Activated naive CD4-positive, alpha-beta T cell treated with anti-CD3 and anti-CD28 coated beads for 36 hours (primary cell): ENCODE measurements at regions not wholly inside any gene's neighbourhood (a gene's known extent, or its start where the extent isn't known, plus 50 kb on each side); places are given as distances from the start of the nearest gene placed in this dataset.

Experiments used
- CTCF ChIA-PET: fragments of 350-600 bp; sonication (Branson Sonifier 250); formaldehyde crosslinking; loops from one replicate; lab custom pipeline; 2021; ENCODE audit warnings: antibody characterized with exemption; lab: Charles Lee
- DNase-seq: peaks from one replicate; pipeline ENCODE4 v3.0.0-alpha.2; 2020
- H3K27ac Mint-ChIP-seq: one replicate; pipeline ENCODE4 v1.8.0; 2021; ENCODE audit warnings: mild to moderate bottlenecking, mixed read lengths
- H3K27me3 Mint-ChIP-seq: one replicate; pipeline ENCODE4 v1.8.0; 2021; ENCODE audit warnings: low read depth, mixed read lengths
- H3K36me3 Mint-ChIP-seq: one replicate; pipeline ENCODE4 v1.8.0; 2021; ENCODE audit warnings: low read depth, mixed read lengths
- H3K4me1 Mint-ChIP-seq: one replicate; pipeline ENCODE4 v1.8.0; 2021; ENCODE audit warnings: low read depth, mixed read lengths
- H3K4me3 Mint-ChIP-seq: one replicate; pipeline ENCODE4 v1.8.0; 2021; ENCODE audit warnings: mild to moderate bottlenecking, moderate library complexity, mixed read lengths
- H3K9me3 Mint-ChIP-seq: one replicate; pipeline ENCODE4 v1.8.0; 2021; ENCODE audit warnings: mixed read lengths
- intact Hi-C: fragments of 100-400 bp; cut with micrococcal nuclease; formaldehyde crosslinking; loops from one replicate; pipeline ENCODE4 v1.15.1; 2023

GRCh38 chr1:29454616-29455380 lies 218.5 kb downstream of the PTPRU start:
- H3K4me3 Mint-ChIP-seq, result no peak overlapping the region
- no peaks in the 10 kb centered on the region for H3K4me1 Mint-ChIP-seq
- no peaks in the 10 kb centered on the region for H3K36me3 Mint-ChIP-seq
- H3K27ac Mint-ChIP-seq, result no peak overlapping the region
- no peak for DNase-seq
- H3K9me3 Mint-ChIP-seq, result peaks cover 2% of the 10 kb centered on the region
- H3K27me3 Mint-ChIP-seq, result peaks cover 2% of the 10 kb centered on the region
- CTCF ChIA-PET, result no interaction called here
- intact Hi-C loops, result no loop called here

DNA sequence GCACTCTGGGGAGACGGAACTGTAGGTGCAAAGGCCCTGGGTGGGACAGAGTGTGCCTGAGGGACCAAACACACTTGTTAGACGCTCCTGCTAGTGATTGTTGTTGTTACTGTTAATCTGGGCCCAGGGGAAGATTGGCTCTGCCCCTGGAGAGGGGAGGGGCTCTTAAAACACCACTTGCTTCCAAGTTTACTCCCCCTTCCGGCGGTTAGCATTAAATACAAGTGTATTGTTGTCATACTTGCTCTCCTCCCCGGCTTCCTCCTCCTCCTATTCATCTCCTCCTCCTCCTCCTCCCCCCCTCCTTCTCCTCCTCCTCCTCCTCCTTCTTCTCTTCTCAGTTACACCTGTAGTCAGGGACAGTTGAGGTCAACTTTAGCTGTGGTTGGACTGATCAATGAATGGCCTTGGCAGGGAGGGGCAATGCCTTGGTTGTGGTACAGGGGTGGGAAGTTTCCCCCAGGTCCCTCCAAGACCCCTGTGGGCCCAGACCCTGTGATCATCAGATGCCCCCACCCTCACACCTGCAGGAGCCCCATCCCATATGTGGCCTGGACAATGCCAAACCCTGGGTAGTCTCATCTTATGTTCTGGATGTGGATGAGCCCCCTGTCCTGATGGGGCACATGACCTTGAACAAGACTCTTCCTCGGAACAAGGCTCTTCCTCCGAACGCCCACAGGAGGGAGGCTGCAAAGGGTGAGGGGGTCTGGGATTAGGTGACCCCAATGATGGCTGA lies 217.3 kb downstream of the PTPRU start:
- H3K4me1 Mint-ChIP-seq, result no peaks in the 10 kb centered on the region
- H3K9me3 Mint-ChIP-seq, result peaks cover 2% of the 10 kb centered on the region
- H3K36me3 Mint-ChIP-seq, result no peaks in the 10 kb centered on the region
- H3K4me3 Mint-ChIP-seq, result no peak overlapping the region
- intact Hi-C loops, result loop anchor here (2.0 kb wide), 1 partner anchor 217 kb away; the partner anchor contains the start of gene PTPRU
- CTCF ChIA-PET, result interaction anchor here (0.5 kb wide), 1 partner anchor 267 kb away, joined by 3 read pairs; no protein-coding TSS in a partner anchor
- no peak for DNase-seq
- H3K27ac Mint-ChIP-seq, result no peak overlapping the region
- H3K27me3 Mint-ChIP-seq, result peaks cover 2% of the 10 kb centered on the region

- H3K4me1 Mint-ChIP-seq, result no peaks in the 10 kb centered on the region
- no peak overlapping the region for H3K27ac Mint-ChIP-seq
- no peaks in the 10 kb centered on the region for H3K36me3 Mint-ChIP-seq
- peaks cover 2% of the 10 kb centered on the region for H3K27me3 Mint-ChIP-seq
- no peak overlapping the region for H3K4me3 Mint-ChIP-seq
- CTCF ChIA-PET, result no interaction called here
- peaks cover 2% of the 10 kb centered on the region for H3K9me3 Mint-ChIP-seq
- intact Hi-C loops, result loop anchor here (2.0 kb wide), 1 partner anchor 216 kb away; the partner anchor contains the start of gene PTPRU
- DNase-seq, result no peak
Measured at GRCh38 chr1:29452463-29453230, 216.3 kb downstream of the PTPRU start.

DNA sequence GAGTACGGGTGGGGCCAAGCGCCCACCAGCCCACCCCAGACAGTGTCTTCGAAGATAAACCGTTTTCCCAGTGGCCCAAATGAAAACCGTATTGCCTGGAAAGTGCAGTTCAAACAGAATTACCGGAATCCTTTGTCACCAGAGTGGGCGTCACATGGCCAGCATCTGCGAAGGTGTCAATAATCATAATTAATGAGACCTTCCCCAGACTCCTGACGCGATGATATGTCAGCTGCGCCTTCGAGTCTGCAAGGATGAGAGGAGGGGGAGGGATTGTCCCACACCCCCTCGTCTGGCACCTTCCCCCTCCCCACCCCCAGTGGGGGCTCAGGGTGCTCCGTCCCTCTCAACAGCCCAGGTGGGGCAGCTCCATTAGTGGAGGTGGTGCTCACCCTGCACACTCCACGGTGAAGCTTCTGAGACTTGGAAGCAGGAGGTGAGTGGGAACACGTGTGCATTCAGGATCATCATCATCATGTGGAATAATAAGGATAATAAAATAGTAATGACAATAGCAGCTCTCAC lies 215.1 kb downstream of the PTPRU start:
- H3K27me3 Mint-ChIP-seq, result peaks cover 2% of the 10 kb centered on the region
- no peak overlapping the region for H3K27ac Mint-ChIP-seq
- no peaks in the 10 kb centered on the region for H3K36me3 Mint-ChIP-seq
- H3K9me3 Mint-ChIP-seq, result no peaks in the 10 kb centered on the region
- intact Hi-C loops, result no loop called here
- CTCF ChIA-PET, result no interaction called here
- no peaks in the 10 kb centered on the region for H3K4me1 Mint-ChIP-seq
- no peak for DNase-seq
- H3K4me3 Mint-ChIP-seq, result no peak overlapping the region

GRCh38 chr1:29450591-29450990 lies 214.3 kb downstream of the PTPRU start:
- intact Hi-C loops, result no loop called here
- CTCF ChIA-PET, result no interaction called here
- no peak overlapping the region for H3K4me3 Mint-ChIP-seq
- H3K27ac Mint-ChIP-seq, result no peak overlapping the region
- H3K9me3 Mint-ChIP-seq, result no peaks in the 10 kb centered on the region
- no peaks in the 10 kb centered on the region for H3K27me3 Mint-ChIP-seq
- no peaks in the 10 kb centered on the region for H3K36me3 Mint-ChIP-seq
- H3K4me1 Mint-ChIP-seq, result no peaks in the 10 kb centered on the region
- no peak for DNase-seq

DNA sequence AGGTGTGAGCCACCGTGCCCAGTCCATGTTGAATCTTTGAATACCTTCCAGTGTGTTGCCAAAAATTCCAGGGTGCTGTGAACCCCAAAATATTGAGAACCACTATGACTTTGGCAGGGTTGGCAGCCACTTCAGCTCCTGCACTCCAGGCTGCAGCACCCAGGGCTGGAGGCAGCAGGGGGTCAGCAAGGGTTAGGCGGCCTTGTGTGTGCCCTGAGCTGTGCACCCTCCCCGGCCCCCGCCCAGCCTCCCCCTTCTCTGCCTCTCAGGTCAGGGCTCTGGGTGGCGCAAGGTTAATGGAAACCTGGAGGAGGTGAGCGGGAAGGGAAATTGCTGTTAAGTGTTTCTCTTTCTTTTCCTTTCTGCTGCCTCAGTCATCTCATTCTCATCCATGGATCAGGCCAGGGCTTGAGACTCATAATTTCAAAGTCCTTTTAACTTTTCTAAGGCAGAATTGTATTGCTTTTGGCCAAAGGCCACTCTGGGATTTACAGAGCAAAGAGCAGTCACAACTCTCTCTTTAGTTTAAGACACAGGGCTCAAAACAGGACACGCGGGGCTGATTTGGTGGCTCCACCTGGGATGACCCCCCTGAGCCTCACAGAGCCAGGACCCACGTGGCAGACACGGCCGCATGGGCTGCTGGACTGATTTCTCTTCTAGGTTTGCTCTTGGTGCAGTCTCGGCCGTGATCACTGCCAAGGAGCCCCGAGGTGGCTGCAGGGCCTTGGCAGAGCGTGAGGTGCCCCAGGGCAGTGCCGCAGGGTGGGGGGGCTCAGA lies 212.3 kb downstream of the PTPRU start:
- Mint-ChIP-seq H3K27ac (no peak overlapping the region), H3K4me3 (no peak overlapping the region)
- intact Hi-C loops, result no loop called here

GRCh38 chr1:29447368-29447767 lies 211.0 kb downstream of the PTPRU start:
- Mint-ChIP-seq H3K36me3 (no peaks in the 10 kb centered on the region), H3K27me3 (peaks cover 4% of the 10 kb centered on the region), H3K27ac (no peak overlapping the region), H3K4me1 (no peaks in the 10 kb centered on the region), H3K4me3 (no peak overlapping the region), H3K9me3 (no peaks in the 10 kb centered on the region)
- intact Hi-C loops, result no loop called here
- CTCF ChIA-PET, result no interaction called here
- no peak for DNase-seq

More for the DNA sequence above, 212.3 kb downstream of the PTPRU start:
- no peaks in the 10 kb centered on the region for H3K4me1 Mint-ChIP-seq
- no peak for DNase-seq
- H3K36me3 Mint-ChIP-seq, result no peaks in the 10 kb centered on the region
- CTCF ChIA-PET, result no interaction called here
- no peaks in the 10 kb centered on the region for H3K9me3 Mint-ChIP-seq
- H3K27me3 Mint-ChIP-seq, result no peaks in the 10 kb centered on the region

- Mint-ChIP-seq H3K27ac (no peak overlapping the region), H3K4me3 (no peak overlapping the region)
- CTCF ChIA-PET, result interaction anchor here (0.7 kb wide), 1 partner anchor 11 kb away, joined by 3 read pairs; no protein-coding TSS in a partner anchor
Measured at GRCh38 chr1:29444782-29445729, 208.7 kb downstream of the PTPRU start.

DNA sequence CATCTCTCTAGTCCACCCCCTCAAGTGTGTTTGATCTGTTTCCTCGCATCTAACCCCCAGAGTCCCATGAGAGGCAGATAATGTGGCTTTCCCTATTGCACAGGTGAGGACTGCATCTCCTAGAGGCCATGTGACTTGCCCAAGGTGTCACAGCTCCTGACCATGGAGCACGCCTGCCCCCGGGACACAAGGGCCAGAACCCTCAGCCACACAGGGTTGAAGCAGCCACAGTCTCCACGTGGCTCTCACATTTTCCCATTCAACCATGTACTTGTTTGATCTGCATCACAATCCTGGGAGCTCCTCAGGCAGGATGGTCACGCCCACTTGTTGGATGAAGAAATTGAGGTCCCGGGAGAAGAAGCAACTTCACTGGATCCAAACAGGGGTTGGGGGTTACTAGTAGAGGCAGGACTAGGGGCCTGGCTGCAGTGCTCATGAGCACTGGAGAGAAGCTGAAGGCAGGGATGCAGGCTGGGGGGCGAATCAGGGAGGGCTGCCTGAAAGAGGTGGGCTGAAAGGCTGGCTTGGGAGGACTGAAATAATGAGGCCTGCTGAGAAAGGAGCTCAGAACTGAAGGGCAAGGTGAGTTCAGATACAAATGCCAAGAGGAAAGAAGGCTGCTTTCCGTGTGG lies 207.9 kb downstream of the PTPRU start:
- no peak for DNase-seq
- CTCF ChIA-PET, result interaction anchor here (0.5 to 0.7 kb wide), 2 partner anchors 12 to 38 kb away, joined by 3 to 5 read pairs; no protein-coding TSS in a partner anchor
- Mint-ChIP-seq H3K27ac (no peak overlapping the region), H3K4me1 (no peaks in the 10 kb centered on the region), H3K27me3 (peaks cover 5% of the 10 kb centered on the region), H3K4me3 (no peak overlapping the region), H3K9me3 (no peaks in the 10 kb centered on the region), H3K36me3 (no peaks in the 10 kb centered on the region)
- intact Hi-C loops, result no loop called here

More at GRCh38 chr1:29444782-29445729, 208.7 kb downstream of the PTPRU start:
- Mint-ChIP-seq H3K36me3 (no peaks in the 10 kb centered on the region), H3K4me1 (no peaks in the 10 kb centered on the region), H3K9me3 (no peaks in the 10 kb centered on the region), H3K27me3 (peaks cover 5% of the 10 kb centered on the region)
- intact Hi-C loops, result no loop called here
- DNase-seq, result no peak

- intact Hi-C loops, result no loop called here
- Mint-ChIP-seq H3K4me3 (no peak overlapping the region), H3K9me3 (no peaks in the 10 kb centered on the region), H3K27me3 (peaks cover 5% of the 10 kb centered on the region), H3K4me1 (no peaks in the 10 kb centered on the region), H3K36me3 (no peaks in the 10 kb centered on the region), H3K27ac (no peak overlapping the region)
- no peak for DNase-seq
- CTCF ChIA-PET, result no interaction called here
Measured at GRCh38 chr1:29441916-29442668, 205.8 kb downstream of the PTPRU start.
